Occipital lobe (tissue), 1 donor: ENCODE measurements at regions not wholly inside any gene's neighbourhood (a gene's known extent, or its start where the extent isn't known, plus 50 kb on each side); places are given as distances from the start of the nearest gene placed in this dataset.
A peak's percentile ranks its signal among the peaks of the same experiment; 100 is the strongest.
"Not testable (repeated sequence)": the region's sequence is repeated elsewhere in the genome, so short reads cannot be mapped to it uniquely, and the experiment has no call there.

Experiments used
- DNase-seq: peaks from one replicate; lab custom pipeline; 2025; lab: John Stamatoyannopoulos, UW

DNA sequence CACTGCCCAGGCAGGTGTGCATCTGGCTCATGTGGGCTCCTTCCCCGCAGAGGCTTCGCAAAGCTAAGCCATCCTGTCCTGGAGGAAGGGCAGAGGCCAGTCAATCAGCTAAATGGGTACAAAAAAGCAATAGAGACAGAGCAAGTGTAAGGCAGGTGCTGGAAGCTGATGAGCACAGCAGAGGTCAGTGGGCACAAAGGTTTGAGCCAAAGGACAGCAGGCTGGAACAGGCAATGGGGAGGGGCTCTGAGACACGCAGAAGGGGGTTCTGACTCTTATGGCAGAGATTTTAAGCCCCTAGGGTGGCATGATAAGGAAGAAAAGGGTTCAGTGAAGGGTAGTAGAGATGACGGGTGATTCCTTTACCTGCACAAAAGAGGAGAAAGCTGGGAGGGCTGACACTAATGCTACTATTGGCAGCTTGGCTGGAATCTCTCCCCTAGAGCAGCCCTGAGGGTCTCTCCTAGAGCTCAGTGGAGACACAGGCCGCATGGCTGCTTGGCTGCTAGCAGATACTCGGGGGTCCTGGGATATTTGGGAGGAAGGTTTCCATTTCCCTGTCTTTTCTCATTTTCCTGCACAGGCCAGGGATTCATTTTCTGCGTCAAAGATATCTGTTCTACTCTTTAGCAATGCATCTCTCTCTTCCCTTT lies 132.4 kb downstream of the MYCN start:
- no peak for DNase-seq

DNA sequence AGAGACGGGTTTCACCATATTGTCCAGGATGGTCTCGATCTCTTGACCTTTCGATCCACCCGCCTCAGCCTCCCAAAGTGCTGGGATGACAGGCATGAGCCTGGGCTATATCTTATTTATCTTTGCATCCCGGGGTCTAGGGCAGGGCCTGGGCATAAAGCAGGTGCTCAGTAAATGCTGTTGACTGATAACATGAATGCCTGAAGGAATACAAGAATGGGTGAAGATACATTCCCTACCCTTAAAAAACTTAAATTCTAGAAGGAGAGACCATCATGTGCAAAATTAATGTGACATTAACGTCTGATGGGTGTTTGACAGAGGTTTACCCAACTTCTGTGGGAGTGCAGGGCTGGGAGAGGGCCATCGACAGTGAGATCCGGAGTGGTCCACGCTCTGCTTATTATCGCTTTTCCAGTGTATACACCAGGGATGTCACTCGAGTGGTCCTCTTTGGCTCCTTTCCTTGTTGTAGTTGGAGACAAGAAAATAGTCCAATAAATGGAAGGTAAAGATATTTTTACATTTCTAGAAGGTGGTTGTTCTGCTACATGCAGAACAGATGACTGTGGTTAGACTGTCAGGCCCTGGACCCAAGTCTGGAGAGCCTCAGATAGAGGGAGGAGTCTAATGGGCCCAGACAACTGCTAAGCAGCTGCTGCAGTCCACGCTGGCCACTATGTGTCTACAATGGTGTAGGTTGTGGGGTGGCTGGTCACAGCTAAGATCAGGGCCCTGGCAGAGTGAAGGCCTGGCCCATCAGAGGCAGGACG lies 131.7 kb downstream of the MYCN start:
- DNase-seq: no peak

DNA sequence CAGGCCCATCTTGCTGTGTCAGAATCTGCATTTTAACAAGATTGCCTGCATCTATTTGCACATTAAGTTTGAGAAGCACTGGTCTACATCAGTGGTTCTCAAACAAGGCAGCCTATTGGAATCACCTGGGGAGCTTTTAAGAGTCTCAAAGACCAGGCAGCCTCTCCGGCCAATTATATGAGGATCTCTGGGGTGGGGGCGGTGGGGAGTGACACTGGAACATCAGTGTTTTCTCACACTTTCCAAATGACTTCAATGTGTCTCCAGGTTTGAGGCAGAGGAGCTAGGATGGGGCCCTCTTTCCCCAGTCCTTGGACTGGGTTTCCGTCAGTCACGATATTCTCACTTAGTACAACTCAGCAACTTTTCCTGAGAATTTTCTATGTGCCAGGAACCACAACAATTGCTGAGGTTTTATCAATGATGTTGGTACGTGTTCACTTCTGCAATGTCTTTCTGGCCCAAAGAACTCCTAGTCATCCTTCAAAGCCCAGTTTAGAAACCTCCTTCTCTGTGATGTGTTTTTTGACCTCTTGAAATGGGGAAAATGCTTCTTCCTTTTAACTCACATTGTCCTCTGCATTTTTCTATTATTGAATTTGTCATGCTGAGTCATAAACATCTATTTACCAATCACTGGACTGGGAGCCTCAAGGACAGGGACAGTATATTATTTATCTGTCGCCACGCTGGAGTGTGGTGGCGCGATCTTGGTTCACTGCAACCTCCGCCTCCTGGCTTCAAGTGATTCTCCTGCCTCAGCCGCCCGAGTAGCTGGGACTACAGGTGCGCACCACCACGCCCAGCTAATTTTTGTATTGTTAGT lies 130.9 kb downstream of the MYCN start:
- no peak for DNase-seq

- DNase-seq: no peak
Observed at GRCh38 chr2:16070648-16070971, 130.3 kb downstream of the MYCN start.

GRCh38 chr2:16069933-16070647 lies 129.7 kb downstream of the MYCN start:
- peak; percentile 85 for DNase-seq

DNA sequence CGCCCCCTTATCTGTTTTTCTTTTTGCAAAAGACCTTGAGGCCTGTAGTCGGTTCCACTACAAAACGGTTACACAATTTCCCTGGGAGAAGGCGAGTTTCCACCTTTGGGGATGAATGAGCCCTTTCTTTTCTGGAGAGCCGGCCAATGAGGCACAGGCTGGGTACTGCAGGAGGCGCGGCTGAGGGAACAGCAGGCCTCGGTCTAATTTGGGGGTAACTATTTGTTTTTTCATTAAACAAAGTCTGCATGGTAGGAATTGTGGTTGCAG lies 129.2 kb downstream of the MYCN start:
- DNase-seq: peak; percentile 60

DNA sequence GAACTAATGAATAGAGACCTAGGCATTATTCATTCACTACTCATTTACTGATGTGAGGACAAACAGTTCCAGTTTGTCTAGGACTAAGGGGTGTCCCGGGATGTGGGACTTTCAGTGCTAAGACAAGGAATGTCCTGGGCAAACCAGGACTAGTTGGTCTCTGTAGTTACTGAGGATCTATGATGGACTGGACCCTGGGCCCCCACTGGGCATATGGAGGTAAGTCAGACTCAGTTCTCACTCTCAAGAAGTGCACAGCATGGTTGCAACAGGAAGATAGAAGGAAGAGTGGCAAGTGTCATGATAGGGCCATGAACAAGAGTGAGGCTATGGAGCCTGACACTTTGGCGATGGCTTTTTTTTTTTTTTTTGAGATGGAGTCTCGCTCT lies 128.2 kb downstream of the MYCN start:
- DNase-seq: no peak

- no peak for DNase-seq
Observed at GRCh38 chr2:16067866-16068551, 127.7 kb downstream of the MYCN start.

- DNase-seq: no peak
Observed at GRCh38 chr2:16067444-16067843, 127.1 kb downstream of the MYCN start.

DNA sequence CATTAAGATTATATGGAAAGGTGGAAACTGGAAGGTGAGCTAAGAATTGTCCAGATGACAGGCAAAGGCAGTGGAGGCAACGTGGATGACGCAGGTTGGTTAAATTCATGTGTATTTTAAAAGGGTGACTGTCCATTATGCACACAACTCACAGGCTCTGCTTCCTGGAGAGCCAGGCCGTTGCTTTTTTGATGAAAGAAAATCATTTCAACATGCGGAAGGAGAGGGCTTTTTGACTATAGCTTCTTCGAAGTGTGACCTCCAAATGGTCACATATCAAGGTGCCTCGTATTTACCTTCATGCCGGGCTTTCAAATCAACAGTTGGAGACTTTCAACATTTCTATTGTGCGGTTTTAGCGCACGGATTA lies 126.7 kb downstream of the MYCN start:
- no peak for DNase-seq

GRCh38 chr2:16066261-16067036 lies 126.1 kb downstream of the MYCN start:
- no peak for DNase-seq

GRCh38 chr2:16065272-16066069 lies 125.1 kb downstream of the MYCN start:
- DNase-seq: not testable (repeated sequence)

GRCh38 chr2:16064745-16065144 lies 124.4 kb downstream of the MYCN start:
- DNase-seq: no peak

- DNase-seq: no peak
Observed at GRCh38 chr2:16063955-16064633, 123.7 kb downstream of the MYCN start.

GRCh38 chr2:16063251-16063850 lies 123.0 kb downstream of the MYCN start:
- no peak for DNase-seq

DNA sequence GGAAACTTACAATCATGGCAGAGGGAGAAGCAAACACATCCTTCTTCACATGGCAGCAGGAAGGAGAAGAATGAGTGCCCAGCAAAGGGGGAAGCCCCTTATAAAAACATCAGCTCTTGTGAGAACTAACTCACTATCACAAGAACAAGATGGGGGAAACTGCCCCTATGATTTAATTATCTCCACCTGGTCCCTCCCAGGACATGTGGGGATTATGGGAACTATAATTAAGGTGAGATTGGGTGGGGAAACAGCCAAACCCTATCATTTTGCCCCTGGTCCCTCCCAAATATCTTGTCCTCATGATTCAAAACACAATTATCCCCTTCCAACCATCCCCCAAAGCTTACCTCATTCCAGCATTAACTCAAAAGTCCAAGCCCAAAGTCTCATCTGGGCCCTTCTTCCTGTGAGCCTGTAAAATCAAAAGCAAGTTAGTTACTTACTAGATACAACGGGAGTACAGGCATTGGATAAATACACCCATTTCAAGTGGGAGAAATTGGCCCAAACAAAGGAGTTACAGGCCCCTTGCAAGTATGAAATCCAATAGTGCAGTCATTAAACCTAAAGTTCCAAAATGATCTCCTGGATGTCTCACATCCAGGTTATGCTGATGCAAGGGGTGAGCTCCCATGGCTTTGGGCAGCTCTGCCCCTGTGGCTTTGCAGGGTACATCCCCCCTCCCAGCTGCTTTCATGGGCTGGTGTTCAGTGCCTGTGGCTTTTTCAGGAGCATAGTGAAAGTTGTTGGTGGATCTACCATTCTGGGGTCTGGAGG lies 122.3 kb downstream of the MYCN start:
- DNase-seq: no peak

GRCh38 chr2:16061441-16062217 lies 121.3 kb downstream of the MYCN start:
- no peak for DNase-seq
